Lung (tissue), 11 donors: ENCODE measurements at regions not wholly inside any gene's neighbourhood (a gene's known extent, or its start where the extent isn't known, plus 50 kb on each side); places are given as distances from the start of the nearest gene placed in this dataset.
A peak's percentile ranks its signal among the peaks of the same experiment; 100 is the strongest.

ENCODE experiments used
- ATAC-seq: fragments of 200-7000 bp; cut with Tn5 transposase; one replicate; pipeline ENCODE4 v1.9.1; 2020; ENCODE audit warnings: moderate number of reproducible peaks; ENCODE audit not compliant: insufficient read depth, low FRiP score
- DNase-seq, 3 donors: peaks; one replicate each; pipeline ENCODE4 v3.0.0-alpha.2; 2013 to 2017
- H3K27ac ChIP-seq, 2 donors: one replicate each; pipeline ENCODE4 v1.5.1; 2013; ENCODE audit warnings: mild to moderate bottlenecking in 2 of 2, moderate library complexity in 2 of 2, control low read depth in 1 of 2, inconsistent platforms in 1 of 2, low read depth in 1 of 2, low read length in 1 of 2
- H3K27me3 ChIP-seq, 3 donors: one replicate each; pipeline ENCODE4 v1.5.1; 2013; ENCODE audit warnings: low read length in 2 of 3; ENCODE audit not compliant: control insufficient read depth in 3 of 3, insufficient read depth in 3 of 3
- H3K36me3 ChIP-seq, 4 donors: one replicate each; pipeline ENCODE4 v1.5.1; 2013; ENCODE audit warnings: low read length in 4 of 4, mild to moderate bottlenecking in 1 of 4, moderate library complexity in 1 of 4; ENCODE audit not compliant: control insufficient read depth in 4 of 4, insufficient read depth in 4 of 4
- H3K4me1 ChIP-seq, 5 donors: one replicate each; pipeline ENCODE4 v1.5.1; 2013; ENCODE audit warnings: low read length in 5 of 5, mild to moderate bottlenecking in 2 of 5, moderate library complexity in 1 of 5; ENCODE audit not compliant: control insufficient read depth in 5 of 5, insufficient read depth in 5 of 5
- H3K4me3 ChIP-seq: one replicate; pipeline ENCODE4 v1.5.1; 2013; ENCODE audit warnings: mild to moderate bottlenecking, control low read depth, moderate library complexity
- H3K9ac ChIP-seq, 2 donors: one replicate each; pipeline ENCODE4 v1.5.1; 2013; ENCODE audit warnings: low read length in 2 of 2, control low read depth in 1 of 2; ENCODE audit not compliant: insufficient read depth in 1 of 2
- H3K9me3 ChIP-seq, 4 donors: one replicate each; pipeline ENCODE4 v1.5.1; 2013; ENCODE audit warnings: low read length in 3 of 4, mild to moderate bottlenecking in 1 of 4, moderate library complexity in 1 of 4; ENCODE audit not compliant: control insufficient read depth in 4 of 4, insufficient read depth in 3 of 4
- WGBS, 2 donors: extraction: QIAGEN DNeasy Blood & Tissue Kit; methylation state at CpG; one replicate each; pipeline ENCODE4 v1.1.7; 2013; 5-methylcytosine and 5-hydroxymethylcytosine counted together
- TF ChIP-seq, protein P1 (sequence below): IDR thresholded peaks from 2 replicates; pipeline ENCODE4 v1.5.1; 2012; ENCODE audit warnings: mild to moderate bottlenecking; ENCODE audit errors: control extremely low read depth, extremely low read depth
- donor health status: control.
- donor health status: control.
- donor health status: Bipolar disorder and iron deficiency.
- donor health status: healthy.
- donor health status: DM: yes; HTN: yes; CAD: no.

DNA sequence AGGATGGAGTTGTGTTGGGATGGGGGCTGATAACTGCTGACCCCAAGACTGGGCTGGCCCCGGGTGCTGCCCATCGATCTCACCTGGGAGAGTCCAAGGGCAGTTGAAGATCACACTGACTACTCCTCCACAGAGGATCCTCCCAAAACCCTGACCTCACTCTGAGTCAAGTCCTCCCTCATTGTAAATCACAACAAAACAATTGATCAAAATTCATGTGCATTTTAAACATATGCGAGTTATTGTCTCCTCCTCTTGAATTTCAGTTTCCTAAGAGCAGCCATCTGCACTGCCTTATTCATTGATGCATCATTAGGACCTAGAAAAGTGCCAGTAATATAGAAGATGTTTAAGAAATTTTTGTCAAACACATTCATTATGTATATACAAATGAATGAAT lies 273.6 kb downstream of the C1orf94 start:
- DNase-seq (no peak), ATAC-seq (no peak)
- TF ChIP-seq, protein P1, sequence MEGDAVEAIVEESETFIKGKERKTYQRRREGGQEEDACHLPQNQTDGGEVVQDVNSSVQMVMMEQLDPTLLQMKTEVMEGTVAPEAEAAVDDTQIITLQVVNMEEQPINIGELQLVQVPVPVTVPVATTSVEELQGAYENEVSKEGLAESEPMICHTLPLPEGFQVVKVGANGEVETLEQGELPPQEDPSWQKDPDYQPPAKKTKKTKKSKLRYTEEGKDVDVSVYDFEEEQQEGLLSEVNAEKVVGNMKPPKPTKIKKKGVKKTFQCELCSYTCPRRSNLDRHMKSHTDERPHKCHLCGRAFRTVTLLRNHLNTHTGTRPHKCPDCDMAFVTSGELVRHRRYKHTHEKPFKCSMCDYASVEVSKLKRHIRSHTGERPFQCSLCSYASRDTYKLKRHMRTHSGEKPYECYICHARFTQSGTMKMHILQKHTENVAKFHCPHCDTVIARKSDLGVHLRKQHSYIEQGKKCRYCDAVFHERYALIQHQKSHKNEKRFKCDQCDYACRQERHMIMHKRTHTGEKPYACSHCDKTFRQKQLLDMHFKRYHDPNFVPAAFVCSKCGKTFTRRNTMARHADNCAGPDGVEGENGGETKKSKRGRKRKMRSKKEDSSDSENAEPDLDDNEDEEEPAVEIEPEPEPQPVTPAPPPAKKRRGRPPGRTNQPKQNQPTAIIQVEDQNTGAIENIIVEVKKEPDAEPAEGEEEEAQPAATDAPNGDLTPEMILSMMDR, result no peak
- no peak overlapping the region for H3K4me3 ChIP-seq
- peaks cover 0 to 3% (median 0%) of the 10 kb centered on the region in 3 donors for H3K27me3 ChIP-seq
- H3K27ac ChIP-seq, result no peak overlapping the region
- H3K9me3 ChIP-seq, result peaks cover 0 to 2% (median 0%) of the 10 kb centered on the region in 4 donors
- 86 to 95% methylated on average over 3 of the region's 3 CpGs for WGBS, 2 donors
- no peak overlapping the region for H3K9ac ChIP-seq
- no peaks in the 10 kb centered on the region for H3K36me3 ChIP-seq
- H3K4me1 ChIP-seq, result no peaks in the 10 kb centered on the region

DNA sequence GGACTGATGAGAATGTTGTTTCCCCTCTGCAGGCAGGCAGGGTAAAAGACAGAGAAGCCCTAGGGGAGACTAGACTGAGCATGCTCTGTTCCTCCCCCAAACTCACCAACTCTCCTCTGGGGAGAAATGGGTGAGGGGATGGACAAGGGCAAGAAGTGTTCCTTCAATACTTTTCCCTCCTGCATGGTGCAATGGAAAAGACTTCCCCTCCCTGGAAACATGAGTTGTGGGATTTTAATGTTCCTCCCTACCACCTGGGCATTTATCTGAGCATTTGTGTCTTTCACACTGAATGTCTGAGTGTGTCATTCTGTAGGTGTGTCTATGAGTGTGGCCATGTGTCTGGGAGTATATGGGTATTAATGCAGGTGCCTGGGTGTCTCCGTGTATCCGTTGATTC lies 275.7 kb downstream of the C1orf94 start:
- no peak for ATAC-seq

DNA sequence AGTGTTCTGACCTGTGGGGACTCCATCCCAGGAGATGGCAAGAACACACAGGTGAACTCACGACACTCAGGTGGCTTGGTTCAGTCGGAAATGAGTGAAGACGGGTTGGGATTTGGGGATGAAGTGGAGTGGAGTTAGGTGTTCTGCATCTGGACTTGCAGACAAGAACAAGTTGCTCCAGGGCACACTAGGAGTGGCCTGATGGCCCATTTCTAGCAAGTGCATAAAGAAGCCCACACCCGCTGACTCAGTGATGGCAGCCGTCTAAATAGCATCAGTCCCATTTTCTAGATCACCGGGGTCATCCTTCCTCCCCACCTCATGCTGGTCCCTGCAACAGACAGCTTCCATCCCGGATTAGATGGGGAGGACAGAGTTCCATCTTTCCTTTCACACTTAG lies 278.4 kb downstream of the C1orf94 start:
- Histone ChIP-seq H3K9me3 (no peaks in the 10 kb centered on the region), H3K27me3 (no peaks in the 10 kb centered on the region), H3K4me3 (no peak overlapping the region), H3K9ac (no peak overlapping the region), H3K36me3 (no peaks in the 10 kb centered on the region), H3K4me1 (no peaks in the 10 kb centered on the region), H3K27ac (no peak overlapping the region)
- ATAC-seq, result no peak
- 84 to 87% methylated on average over 7 of the region's 7 CpGs for WGBS, 2 donors
- no peak for DNase-seq
- TF ChIP-seq, protein P1, result no peak

More for the DNA sequence above, 275.7 kb downstream of the C1orf94 start:
- no peak for DNase-seq
- TF ChIP-seq, protein P1, result no peak
- Histone ChIP-seq H3K9me3 (peaks cover 0 to 2% (median 0%) of the 10 kb centered on the region in 4 donors), H3K36me3 (no peaks in the 10 kb centered on the region), H3K4me1 (no peaks in the 10 kb centered on the region), H3K27ac (no peak overlapping the region), H3K4me3 (no peak overlapping the region), H3K27me3 (peaks cover 0 to 3% (median 0%) of the 10 kb centered on the region in 3 donors), H3K9ac (no peak overlapping the region)
- WGBS, 2 donors, result 95 to 96% methylated on average over 2 of the region's 2 CpGs

DNA sequence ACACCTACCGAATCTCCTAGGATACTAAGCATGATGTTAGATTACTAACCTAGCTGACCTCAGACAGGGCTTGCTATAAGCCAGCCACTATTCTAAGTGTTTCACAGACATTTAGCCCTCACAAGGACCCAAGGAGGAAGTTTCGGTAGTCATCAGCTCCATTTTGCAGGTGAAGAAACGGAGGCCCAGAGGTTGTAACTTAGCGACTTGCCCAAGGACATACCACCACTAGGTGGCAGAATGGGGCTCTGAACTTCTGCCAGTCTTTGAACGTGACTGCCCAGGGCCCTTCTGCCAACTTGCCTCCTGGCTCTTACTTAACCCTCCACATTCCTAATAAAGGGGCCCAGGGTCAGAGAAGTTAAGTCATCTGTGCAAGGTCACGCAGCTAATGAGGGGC lies 283.5 kb downstream of the C1orf94 start:
- H3K27me3 ChIP-seq, result no peaks in the 10 kb centered on the region
- ATAC-seq, result no peak
- no peak overlapping the region for H3K9ac ChIP-seq
- TF ChIP-seq, protein P1, result peak; percentile 17
- 53 to 63% methylated on average over 6 of the region's 6 CpGs for WGBS, 2 donors
- H3K9me3 ChIP-seq, result no peaks in the 10 kb centered on the region
- no peak overlapping the region for H3K27ac ChIP-seq
- H3K4me1 ChIP-seq, result no peaks in the 10 kb centered on the region
- DNase-seq, result peak in 2 of 3 donors; percentile 12 to 30
- no peaks in the 10 kb centered on the region for H3K36me3 ChIP-seq
- no peak overlapping the region for H3K4me3 ChIP-seq
